ENCODE measurements at regions not wholly inside any gene's neighbourhood (a gene's known extent, or its start where the extent isn't known, plus 50 kb on each side); places are given as distances from the start of the nearest gene placed in this dataset.

- no peak for DNase-seq
- H3K9me3 ChIP-seq (ENCODE audit: control insufficient read depth in 2 of 3, insufficient read depth in 1 of 3, low read length in 3 of 3): no peaks in the 10 kb centered on the region
- FAIRE-seq: no peak
- no peak overlapping the region for H3K27ac ChIP-seq (ENCODE audit: low read depth in 2 of 2, low read length in 2 of 2)
- H3K4me1 ChIP-seq (ENCODE audit: control insufficient read depth in 2 of 3, insufficient read depth in 2 of 3, low read depth in 1 of 3, low read length in 3 of 3): no peaks in the 10 kb centered on the region
- no peak overlapping the region for H3K4me3 ChIP-seq (ENCODE audit: low read length in 3 of 3)
- no peak overlapping the region for H3K9ac ChIP-seq (ENCODE audit: low read length in 3 of 3)
- no peaks in the 10 kb centered on the region for H3K36me3 ChIP-seq (ENCODE audit: control insufficient read depth in 2 of 3, insufficient read depth in 3 of 3, low read length in 3 of 3)
- intact Hi-C loops (cut with DNase I): no loop called here
- no peak for TF ChIP-seq CTCF (IDR thresholded peaks at IDR 0.05; ENCODE audit: borderline replicate concordance, extremely low read depth, insufficient read depth)
- H3K27me3 ChIP-seq (ENCODE audit: control insufficient read depth, insufficient read depth, low read length): no peaks in the 10 kb centered on the region
Measured at GRCh38 chr1:217117973-217118465, 394.8 kb upstream of the ESRRG start.

GRCh38 chr1:217115404-217116380 is 392.5 kb upstream of the ESRRG start:
- no peak for FAIRE-seq
- no peak for DNase-seq
- Histone ChIP-seq H3K9ac (ENCODE audit: low read length in 3 of 3) (no peak overlapping the region), H3K27ac (ENCODE audit: low read depth in 2 of 2, low read length in 2 of 2) (no peak overlapping the region), H3K4me3 (ENCODE audit: low read length in 3 of 3) (no peak overlapping the region), H3K9me3 (ENCODE audit: control insufficient read depth in 2 of 3, insufficient read depth in 1 of 3, low read length in 3 of 3) (no peaks in the 10 kb centered on the region), H3K27me3 (ENCODE audit: control insufficient read depth, insufficient read depth, low read length) (no peaks in the 10 kb centered on the region), H3K4me1 (ENCODE audit: control insufficient read depth in 2 of 3, insufficient read depth in 2 of 3, low read depth in 1 of 3, low read length in 3 of 3) (no peaks in the 10 kb centered on the region), H3K36me3 (ENCODE audit: control insufficient read depth in 2 of 3, insufficient read depth in 3 of 3, low read length in 3 of 3) (no peaks in the 10 kb centered on the region)
- intact Hi-C loops (cut with DNase I): no loop called here
- TF ChIP-seq CTCF (IDR thresholded peaks at IDR 0.05; ENCODE audit: borderline replicate concordance, extremely low read depth, insufficient read depth): no peak

DNA sequence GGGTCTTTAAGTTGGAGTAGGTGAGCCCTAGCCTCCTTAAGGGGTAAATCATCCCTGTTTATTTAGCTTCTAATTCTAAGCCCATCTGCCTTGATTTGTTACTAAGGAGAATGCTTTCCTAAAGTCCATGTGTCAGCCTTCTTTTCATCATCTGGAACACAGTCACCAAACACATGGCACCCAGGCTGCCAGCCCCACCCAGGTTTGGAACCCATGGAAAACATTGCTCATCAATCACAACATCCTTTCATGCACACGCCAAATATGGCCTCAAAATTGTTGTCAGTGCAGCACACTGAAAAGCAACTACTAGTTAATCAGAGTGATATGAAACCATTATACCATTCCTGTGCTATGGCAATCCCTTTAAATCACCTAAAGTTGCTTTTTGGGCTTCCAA is 386.7 kb upstream of the ESRRG start:
- intact Hi-C loops (cut with DNase I): no loop called here
- FAIRE-seq: no peak
- H3K9ac ChIP-seq (ENCODE audit: low read length in 3 of 3): no peak overlapping the region
- H3K27me3 ChIP-seq (ENCODE audit: control insufficient read depth, insufficient read depth, low read length): no peaks in the 10 kb centered on the region
- no peak overlapping the region for H3K27ac ChIP-seq (ENCODE audit: low read depth in 2 of 2, low read length in 2 of 2)
- no peaks in the 10 kb centered on the region for H3K36me3 ChIP-seq (ENCODE audit: control insufficient read depth in 2 of 3, insufficient read depth in 3 of 3, low read length in 3 of 3)
- TF ChIP-seq CTCF (IDR thresholded peaks at IDR 0.05; ENCODE audit: borderline replicate concordance, extremely low read depth, insufficient read depth): no peak
- H3K9me3 ChIP-seq (ENCODE audit: control insufficient read depth in 2 of 3, insufficient read depth in 1 of 3, low read length in 3 of 3): no peaks in the 10 kb centered on the region
- DNase-seq: no peak
- no peaks in the 10 kb centered on the region for H3K4me1 ChIP-seq (ENCODE audit: control insufficient read depth in 2 of 3, insufficient read depth in 2 of 3, low read depth in 1 of 3, low read length in 3 of 3)
- H3K4me3 ChIP-seq (ENCODE audit: low read length in 3 of 3): no peak overlapping the region

Data from kidney (tissue), 13 donors.